NCI-H82 (cell line): ENCODE measurements at regions not wholly inside any gene's neighbourhood (a gene's known extent, or its start where the extent isn't known, plus 50 kb on each side); places are given as distances from the start of the nearest gene placed in this dataset.

ENCODE experiments used
- DNase-seq: peaks from one replicate; lab custom pipeline; 2025; lab: John Stamatoyannopoulos, UW

- DNase-seq: no peak
Measured at GRCh38 chr15:47949815-47950214, 171.0 kb upstream of the SLC24A5 start.

GRCh38 chr15:47950447-47950846, 170.3 kb upstream of the SLC24A5 start:
- DNase-seq: no peak

GRCh38 chr15:47951781-47952180, 169.0 kb upstream of the SLC24A5 start:
- no peak for DNase-seq

DNA sequence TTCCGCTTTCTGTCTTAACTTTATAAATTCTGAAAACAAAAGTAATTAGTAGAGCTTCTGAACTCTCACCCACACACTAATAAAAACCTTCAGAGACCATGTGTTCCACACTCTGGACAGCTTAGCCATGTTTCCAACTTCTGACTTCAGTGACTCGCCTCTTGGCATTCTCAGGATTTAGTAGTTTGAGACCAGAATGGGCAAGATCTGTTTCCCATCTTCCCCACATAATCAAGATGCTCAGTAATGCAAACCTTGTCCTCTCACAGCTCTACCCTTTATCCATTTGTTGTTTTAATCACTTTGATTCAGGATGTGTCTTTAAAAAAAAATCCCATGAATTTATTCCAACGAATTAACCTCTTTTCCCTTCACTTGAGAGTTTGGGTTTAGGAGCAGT, 166.6 kb upstream of the SLC24A5 start:
- no peak for DNase-seq

DNA sequence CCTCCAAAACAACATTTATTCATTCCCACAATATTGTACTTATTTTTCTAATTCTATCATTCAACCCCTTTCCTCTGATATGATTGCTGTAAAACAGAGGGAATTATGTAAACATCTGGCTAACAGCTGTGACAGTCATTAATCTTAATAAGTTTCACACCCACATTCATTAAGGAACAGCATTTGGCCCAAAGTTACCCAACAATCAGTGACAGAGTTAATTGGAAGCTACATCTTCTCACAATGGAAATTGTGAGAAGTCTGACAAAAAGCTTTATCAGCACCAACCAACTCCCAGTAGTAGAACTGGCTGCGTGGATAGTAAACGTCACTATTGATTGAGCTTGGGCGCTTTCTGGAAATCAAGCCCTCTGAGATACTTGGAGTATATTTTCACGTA, 165.8 kb upstream of the SLC24A5 start:
- DNase-seq: no peak

DNA sequence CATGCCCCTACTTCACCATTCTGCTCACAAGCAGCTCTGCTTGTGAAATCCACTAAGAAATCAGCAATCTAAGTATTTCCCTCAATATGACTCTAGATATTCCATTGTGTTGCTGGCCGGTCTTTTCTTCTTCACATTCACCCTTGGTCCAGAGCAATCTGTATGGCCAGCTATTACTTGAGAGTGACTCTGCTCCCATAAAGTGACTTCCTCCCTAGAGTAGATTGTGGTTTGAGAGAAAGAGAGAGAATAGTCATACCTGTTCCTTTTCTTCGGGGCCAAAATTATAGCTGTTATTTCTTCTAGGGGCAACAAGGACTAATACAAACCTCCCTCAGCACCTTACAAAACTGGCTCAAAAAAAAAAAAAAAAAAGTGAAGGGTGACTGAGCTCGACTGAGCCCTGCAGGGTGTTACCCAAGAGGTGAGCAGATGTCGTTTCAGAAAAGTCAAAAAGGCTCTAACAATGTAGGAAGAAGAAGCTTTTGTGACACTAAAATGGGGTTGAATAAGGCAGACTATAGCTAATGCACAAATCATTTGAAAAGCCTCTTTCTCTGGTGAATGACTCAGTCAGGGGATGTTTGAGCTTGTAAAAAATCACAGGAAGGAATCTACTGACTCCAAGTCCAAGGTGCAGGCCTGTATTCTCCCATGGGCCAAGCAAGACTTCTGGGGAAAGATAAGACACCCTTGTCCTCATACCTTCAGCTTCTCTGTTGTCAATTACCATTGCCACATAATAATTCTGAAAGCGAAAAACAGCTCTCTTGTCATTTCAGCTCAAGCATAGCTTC, 161.0 kb upstream of the SLC24A5 start:
- no peak for DNase-seq

DNA sequence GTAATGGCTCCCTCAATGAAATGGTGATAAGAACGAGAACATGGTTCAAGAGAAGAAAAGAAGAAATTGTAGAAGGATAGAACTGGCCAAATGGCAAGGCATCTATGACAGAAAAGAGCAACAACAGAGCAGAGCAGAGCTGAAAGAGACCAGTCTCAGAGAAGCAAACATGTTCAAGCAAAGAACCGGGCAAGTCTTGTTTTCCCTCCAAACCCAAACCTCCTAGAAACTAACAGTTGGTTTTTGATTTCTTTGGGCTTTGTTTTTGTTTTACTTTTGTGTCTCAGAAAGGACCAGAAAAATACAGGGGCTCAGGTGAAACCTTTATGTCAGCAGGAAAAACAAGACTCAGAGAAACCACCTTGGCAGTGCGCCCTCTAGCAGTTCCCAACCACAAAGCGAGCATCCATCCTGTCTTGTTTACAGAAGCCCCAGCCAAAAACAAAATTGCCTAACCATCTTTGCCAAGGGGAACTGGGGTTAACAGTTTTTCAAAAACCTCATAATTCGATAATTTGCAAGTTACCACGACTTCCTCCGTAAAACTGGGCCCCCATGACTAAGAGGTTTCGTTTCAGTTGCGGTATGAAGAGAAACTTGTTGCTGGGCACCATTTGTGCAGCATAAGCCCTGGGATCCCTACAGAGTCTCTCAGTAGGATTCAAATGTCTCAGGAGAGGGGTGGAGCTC, 159.2 kb upstream of the SLC24A5 start:
- DNase-seq: no peak

- DNase-seq: no peak
Measured at GRCh38 chr15:47963265-47963664, 157.5 kb upstream of the SLC24A5 start.

DNA sequence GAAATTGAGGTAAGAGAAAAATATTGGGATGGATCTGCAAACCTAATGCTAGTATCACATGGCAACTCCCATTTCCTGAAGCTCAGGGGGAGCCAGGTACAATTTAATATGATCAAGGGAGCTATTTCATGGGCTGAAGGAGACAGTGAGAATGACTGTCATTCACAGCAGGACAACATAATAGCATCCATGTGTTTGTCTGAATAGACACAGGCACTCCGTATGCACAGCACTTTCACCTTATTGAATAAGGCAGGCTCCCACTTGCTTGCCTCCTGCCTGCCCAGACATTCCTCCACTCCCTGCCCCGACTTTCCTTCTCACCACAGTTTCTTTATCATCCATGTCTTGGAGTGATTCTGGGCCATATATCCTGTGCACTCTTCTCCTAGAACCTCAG, 156.6 kb upstream of the SLC24A5 start:
- no peak for DNase-seq

DNA sequence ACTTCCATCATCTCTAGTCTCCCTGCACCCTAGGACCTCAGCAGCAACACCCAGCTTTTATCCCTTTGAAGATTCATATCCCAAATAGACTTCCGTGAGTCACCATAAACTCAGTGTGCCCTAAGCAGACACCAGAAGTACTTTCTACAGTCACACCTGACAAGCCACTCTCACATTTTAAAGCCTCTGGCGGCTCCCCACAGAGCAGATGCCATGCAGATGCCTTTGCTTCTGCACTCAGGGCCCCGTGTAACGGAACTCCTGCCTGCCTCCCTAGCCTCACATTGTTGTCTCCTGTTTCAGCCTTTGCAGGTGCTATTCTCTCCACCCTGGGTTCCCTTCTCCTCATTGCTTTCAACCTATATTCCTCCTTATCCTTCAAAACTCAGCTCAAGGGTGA, 155.5 kb upstream of the SLC24A5 start:
- DNase-seq: no peak

DNA sequence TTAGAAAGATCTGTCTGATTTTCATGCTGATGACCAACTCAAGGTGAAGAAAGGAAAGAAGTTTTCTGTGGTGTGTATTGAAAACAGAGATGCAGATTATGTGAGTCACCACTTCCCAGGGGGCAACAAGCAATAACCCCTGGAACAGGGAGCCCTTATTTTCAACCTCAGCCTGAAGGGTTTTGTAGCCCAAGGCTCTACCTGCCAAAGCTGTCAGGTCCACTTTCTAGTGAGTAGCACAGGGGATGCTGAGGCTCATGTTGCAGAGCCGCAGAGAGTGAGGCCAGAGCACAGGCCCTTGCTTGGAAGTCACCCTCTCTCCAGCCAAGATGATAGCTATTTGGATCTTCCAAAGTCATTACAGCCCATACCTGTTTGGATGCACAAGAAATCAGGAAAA, 152.2 kb upstream of the SLC24A5 start:
- DNase-seq: no peak

- DNase-seq: no peak
Measured at GRCh38 chr15:47971637-47972036, 149.2 kb upstream of the SLC24A5 start.

- no peak for DNase-seq
Measured at GRCh38 chr15:47972738-47973137, 148.1 kb upstream of the SLC24A5 start.

- no peak for DNase-seq
Measured at GRCh38 chr15:47974724-47975123, 146.1 kb upstream of the SLC24A5 start.

DNA sequence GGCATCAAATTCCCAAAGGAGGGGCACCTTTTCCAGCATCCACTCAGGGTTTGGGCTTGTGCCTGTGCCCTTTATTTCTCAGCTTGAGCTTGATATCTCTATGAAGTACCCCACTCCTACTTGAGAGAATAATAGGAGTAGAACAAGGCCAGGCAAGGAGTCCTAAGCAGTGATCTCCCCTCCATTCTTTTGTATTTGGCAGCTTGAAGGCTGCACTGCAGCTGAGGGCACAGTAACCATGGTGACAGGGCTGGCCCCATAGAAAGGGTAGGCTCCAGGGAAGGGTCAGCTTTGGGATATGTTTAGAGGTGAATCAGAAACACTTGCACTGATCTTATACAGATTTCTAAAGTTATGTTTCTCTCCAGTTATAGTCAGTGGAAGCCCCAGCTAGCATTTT, 145.4 kb upstream of the SLC24A5 start:
- no peak for DNase-seq

DNA sequence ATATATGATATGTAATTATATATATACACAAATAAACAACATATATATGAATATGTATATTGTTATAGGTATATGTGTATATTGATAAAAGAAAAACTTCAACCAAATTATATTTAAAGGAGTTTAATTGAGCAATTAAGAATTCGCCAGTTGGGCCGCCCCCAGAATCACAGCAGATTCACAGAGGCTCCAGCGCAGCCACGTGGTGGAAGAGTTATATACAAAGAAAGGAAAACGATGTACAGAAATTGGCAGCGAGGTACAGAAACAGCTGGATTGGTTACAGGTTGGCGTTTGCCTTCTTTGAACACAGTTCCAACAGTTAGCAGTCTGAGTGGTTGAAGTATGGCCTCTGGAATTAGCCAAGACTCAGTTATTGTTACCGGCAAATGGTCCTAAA, 137.3 kb upstream of the SLC24A5 start:
- DNase-seq: no peak

DNA sequence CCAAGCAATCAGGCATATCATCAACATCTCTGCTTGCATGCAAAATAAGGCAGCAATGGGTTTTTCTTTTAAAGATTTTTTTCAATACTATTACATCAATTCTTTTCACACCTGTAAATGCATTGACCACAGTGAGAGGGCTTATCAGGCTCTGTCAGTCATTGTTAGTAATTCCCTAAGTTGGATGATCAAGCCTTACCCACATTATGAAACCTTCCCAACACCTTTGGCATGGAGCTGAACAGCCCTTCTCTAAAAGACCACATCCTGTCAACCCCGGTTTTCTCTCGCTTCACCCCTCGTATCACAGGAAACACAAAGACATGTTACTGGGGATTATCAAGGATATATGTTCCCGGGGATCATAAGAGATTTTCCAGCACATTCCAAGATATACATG, 135.2 kb upstream of the SLC24A5 start:
- no peak for DNase-seq

DNA sequence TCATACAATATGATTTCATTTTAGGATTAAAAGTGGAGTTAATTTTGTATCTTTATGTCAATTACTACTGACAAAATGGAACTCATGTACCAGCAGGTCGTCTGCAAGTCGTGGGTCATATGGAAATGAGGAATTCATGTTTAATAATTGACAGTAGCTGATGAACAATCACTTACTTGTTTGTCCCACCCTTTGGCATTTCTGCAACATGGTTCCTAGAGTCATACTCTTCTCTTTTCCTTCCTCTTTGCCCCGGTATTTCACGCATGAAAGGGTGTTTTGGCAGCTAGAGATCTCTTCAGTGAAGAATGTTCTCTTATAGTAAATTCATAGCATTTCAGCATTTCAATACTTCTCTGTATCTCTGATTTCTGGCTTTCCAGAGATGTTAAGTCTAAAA, 133.3 kb upstream of the SLC24A5 start:
- DNase-seq: no peak

GRCh38 chr15:47987908-47988532, 132.8 kb upstream of the SLC24A5 start:
- DNase-seq: peak; percentile 91

GRCh38 chr15:47988564-47988963, 132.2 kb upstream of the SLC24A5 start:
- no peak for DNase-seq

GRCh38 chr15:47990821-47991220, 130.0 kb upstream of the SLC24A5 start:
- no peak for DNase-seq

DNA sequence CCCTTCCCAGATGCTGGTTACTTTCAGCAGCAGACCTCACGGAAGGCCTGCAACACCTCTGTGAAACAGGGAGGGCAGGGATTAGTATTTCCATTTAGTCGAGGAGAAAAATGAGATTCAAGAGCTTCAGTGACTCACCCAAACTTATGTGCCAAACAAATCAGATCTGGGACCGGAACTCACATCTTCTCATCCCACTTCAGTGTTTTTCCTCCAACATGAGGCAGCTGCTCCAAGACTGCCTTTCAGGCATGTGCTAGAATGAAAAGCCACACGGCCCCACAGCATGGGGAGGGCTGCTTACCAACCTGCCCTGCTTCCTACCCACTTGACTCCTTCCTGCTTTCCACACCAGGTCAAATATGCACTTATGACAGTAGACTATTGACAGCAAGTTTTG, 129.4 kb upstream of the SLC24A5 start:
- DNase-seq: no peak

GRCh38 chr15:47993051-47993450, 127.7 kb upstream of the SLC24A5 start:
- DNase-seq: peak; percentile 56
